AG20443 (cell line): ENCODE measurements at regions not wholly inside any gene's neighbourhood (a gene's known extent, or its start where the extent isn't known, plus 50 kb on each side); places are given as distances from the start of the nearest gene placed in this dataset.
A peak's percentile ranks its signal among the peaks of the same experiment; 100 is the strongest.
"Not testable (repeated sequence)": the region's sequence is repeated elsewhere in the genome, so short reads cannot be mapped to it uniquely, and the experiment has no call there.

Experiments used
- DNase-seq: peaks from one replicate; pipeline ENCODE4 v3.0.0; 2012; ENCODE audit warnings: low spot score, mixed read lengths

DNA sequence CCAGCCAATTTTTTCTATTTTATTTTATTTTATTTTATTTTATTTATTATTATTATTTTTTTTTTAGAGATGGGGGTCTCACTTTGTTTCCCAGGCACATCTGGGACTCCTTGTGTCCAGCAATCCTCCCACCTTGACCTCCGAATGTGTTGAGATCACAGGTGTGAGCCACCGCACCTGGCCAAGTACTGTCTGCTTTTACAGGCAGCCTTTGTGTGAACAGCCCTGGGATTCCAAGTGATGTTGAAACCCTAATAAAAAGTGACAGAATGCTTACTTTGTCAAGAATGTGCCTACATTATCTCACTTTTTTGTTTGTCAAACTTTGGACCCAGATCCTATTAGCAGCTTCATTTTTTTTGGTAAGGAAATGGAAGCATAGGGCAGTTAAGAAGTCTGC, 220.1 kb upstream of the EDNRB start:
- no peak for DNase-seq

DNA sequence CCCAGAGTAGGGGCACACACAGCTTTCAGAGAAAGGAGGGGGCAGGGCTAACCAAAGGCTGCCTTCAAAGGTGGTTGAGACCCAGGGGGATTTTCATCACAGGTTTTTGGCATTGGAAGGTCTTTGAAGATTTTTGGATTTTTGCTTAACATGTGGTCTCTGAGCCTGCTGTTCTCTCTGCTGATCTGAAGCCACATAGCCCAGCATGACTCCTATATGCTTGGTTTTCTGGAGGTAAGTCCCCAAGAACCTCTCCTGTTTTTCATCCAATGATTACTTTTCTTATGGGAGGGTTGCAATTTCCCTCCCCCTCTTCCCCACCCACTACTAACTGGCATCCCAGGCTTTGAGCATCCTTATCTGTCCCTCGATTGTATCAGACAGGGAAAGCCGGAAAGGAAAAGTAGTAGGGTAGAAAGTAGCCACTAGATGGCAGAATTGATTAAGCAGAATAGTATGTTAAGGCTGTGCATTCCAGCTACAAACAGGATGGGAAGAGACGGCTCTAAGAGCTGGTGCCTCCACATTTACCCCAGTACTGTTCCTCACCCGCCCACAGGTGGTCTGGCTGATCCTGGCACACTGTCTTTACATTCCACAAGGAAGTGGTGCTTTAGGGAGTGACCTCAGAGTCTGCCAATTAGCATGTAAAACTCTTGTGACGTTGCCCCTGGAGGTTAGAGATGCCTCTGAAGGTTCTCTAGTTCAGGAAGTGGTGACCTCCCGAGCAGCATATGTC, 218.9 kb upstream of the EDNRB start:
- DNase-seq, result peak; percentile 73

DNA sequence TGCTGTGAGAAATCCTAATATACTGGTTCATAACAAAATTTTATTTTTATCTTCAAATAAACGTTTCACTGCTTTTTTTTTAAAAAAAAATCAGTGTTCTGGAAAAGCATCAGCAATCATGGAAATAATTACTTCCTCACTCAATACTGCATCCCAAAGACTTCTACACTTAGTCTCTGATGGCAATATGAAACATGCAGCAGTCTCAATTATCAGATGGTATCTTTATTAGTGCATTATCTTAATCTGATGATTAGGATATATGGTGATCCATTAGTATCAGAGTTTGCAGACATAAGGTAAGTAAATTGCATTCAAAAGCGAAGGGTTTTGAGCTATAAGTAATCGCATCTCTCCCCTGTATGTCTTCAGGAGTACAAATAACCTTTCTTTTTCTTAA, 218.3 kb upstream of the EDNRB start:
- no peak for DNase-seq

DNA sequence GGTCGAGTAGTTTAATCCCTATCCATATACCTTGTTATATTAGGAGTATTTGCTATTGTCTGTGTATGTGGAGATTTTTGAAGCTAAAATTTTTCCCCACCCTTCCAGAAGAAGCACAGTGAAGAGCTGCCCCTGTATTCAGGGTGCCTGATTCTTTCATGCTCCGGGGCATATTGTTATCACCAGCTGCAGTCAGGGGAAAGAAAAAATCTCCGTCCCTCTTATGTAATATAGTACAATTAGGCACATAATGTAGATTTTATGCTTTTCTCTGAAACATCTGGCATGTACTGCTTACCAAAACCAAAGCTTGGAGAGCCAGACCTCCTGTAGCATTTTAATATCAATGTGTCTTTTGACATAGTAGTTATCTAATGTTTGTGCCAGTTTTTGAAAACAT, 214.9 kb upstream of the EDNRB start:
- DNase-seq, result no peak

- DNase-seq, result no peak
These were observed 213.2 kb upstream of the EDNRB start for GRCh38 chr13:78131811-78132210.

DNA sequence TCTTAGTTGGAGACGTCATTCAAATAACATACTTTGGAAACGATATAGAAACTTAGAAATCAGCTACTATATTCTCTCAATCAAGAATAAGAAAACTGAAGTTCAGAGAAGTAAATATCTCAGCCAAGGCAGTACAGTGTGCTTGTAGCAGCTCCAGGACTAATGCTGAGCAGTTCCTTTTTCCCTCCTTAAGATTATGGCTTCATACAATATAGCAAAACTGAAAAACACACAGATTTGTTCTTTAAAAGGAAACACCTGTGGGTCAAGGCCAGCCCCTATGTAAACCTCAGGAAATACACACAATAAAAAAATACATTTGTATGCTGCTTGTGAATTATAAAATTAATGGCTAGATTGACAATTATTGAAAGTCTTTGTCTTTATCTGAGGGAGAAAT, 212.7 kb upstream of the EDNRB start:
- no peak for DNase-seq

DNA sequence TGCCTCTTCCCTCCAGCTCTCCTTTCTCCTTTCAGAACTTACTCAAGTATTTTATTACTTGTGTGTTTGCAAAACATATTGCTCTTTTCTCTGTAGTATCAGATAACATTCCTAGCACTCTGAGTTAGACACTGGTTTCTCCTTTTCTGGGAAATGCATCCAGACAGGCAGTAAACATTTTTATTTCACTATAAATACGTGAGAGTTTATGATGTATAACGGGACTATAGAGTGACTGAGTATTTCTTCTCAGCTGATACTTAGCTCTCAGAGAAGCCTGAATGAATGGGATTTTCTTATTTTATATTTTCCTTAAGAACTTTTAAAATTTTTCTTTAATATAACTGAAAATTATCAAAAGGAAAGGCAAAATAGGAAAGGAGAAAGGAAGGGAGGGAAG, 211.2 kb upstream of the EDNRB start:
- no peak for DNase-seq

GRCh38 chr13:78129359-78129758, 210.7 kb upstream of the EDNRB start:
- DNase-seq, result no peak

DNA sequence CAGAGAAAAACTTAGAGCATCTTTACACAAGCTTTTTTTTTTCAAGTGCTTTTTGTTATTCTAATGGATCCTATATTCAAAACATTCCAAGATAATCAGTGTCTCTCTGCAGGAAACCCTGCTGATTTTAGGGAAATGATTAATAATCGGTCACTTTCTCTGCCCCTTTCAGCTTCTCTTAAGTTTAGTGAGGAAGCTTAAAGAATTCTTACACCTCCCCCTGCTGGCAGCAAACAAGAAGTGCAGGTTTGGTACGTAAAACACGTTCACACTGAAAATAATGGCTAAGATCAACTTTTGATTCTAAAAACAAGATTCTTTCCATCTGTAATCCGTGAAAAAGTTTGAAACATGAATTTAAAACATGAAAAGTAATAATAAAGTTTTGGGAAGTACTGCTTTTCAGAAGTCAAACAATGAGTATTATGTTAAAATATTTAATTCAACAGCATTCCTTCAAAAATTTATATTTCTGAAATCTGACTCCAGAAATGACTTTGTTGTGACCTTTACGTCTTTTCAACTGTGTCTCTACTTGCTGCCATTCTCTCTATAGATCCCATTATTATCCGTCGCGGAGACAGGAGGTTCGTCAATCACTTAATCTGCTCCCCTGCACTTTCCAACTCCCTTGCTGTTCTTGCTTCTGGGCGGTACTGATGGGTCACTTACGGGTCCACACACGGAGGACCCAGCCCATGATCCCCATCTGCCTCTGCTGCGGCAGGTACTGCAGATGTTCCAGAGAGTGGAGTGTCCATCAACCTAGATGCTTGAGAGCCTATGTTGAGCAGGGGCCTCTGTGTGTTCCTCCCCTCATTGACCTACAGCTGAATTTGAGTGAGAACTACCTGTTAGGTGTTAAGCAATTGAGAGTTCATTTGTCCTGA, 203.1 kb upstream of the EDNRB start:
- peak; percentile 45 for DNase-seq

- no peak for DNase-seq
These were observed 202.4 kb upstream of the EDNRB start for GRCh38 chr13:78121001-78121400.

DNA sequence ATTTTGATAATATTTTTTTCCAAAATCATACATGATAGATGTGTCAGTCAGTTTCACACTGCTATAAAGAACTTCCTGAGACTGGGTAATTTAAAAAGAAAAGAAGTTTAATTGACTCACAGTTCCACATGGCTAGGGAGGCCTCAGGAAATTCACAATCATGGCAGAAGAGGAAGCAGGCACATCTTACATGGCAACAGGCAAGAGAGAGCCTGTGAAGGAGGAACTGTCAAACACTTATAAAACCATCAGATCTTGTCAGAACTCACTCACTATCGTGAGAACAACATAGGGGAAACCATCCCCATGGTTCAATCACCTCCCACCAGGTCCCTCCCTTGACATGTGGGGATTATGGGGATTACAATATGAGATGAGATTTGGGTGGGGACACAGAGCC, 201.5 kb upstream of the EDNRB start:
- not testable (repeated sequence) for DNase-seq

GRCh38 chr13:78117070-78117469, 198.4 kb upstream of the EDNRB start:
- DNase-seq, result not testable (repeated sequence)

DNA sequence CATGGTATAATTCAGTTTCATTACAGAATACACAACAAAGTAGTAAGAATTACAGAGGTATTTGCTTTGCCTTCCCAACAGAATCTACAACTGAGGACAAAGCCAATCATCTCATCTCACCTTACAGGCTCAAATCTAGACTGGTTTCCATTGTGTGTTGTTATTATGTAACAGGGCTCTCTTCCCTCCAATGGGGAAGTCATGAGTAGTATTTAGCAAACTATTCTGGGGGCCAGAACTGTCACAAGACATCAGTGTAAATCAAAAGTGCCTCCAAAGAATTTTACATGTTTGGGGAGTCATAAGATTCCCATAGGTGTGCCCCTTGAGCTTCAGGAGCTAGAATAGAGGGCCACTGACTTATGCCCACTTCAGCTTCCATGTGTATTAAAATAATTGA, 187.0 kb upstream of the EDNRB start:
- DNase-seq, result no peak

GRCh38 chr13:78103936-78104335, 185.3 kb upstream of the EDNRB start:
- no peak for DNase-seq

- DNase-seq, result no peak
These were observed 184.1 kb upstream of the EDNRB start for GRCh38 chr13:78102741-78103140.

GRCh38 chr13:78102121-78102677, 183.6 kb upstream of the EDNRB start:
- peak; percentile 70 for DNase-seq

GRCh38 chr13:78100486-78100885, 181.9 kb upstream of the EDNRB start:
- DNase-seq, result no peak

- no peak for DNase-seq
These were observed 179.6 kb upstream of the EDNRB start for GRCh38 chr13:78098249-78098648.

- no peak for DNase-seq
These were observed 177.6 kb upstream of the EDNRB start for GRCh38 chr13:78096221-78096620.

DNA sequence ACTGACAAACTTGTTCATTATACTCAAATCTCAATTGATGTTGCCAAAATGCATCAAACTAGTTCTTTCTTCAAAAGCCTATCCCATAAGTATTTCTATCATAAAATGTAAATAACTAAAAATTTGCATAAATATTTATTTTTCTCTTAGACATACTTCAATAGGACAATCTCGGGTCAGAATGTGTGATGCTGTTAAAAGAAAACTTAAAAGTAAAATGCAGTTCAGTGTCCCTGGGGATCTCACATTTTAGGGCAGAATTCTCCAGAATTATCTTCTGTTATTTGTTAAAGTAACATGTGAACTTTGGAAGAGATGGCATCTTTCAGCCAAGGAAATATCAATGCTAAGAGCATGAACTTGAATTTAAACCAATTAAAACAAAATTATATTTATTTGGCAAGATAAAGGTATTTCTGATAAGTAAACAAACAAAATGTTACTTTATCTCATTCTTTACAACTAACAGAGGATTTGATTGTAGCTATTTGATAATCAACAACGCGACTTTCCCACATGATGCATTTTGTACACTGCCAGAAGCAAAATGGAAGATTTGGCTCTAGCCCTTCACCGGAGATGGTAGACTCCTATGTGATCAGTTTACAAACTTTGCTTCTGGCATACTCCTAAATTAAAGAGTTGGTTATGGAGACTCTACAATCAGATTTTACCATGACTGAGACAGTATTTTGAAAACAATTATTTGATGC, 169.5 kb upstream of the EDNRB start:
- no peak for DNase-seq

- DNase-seq, result no peak
These were observed 167.0 kb upstream of the EDNRB start for GRCh38 chr13:78085434-78086225.

DNA sequence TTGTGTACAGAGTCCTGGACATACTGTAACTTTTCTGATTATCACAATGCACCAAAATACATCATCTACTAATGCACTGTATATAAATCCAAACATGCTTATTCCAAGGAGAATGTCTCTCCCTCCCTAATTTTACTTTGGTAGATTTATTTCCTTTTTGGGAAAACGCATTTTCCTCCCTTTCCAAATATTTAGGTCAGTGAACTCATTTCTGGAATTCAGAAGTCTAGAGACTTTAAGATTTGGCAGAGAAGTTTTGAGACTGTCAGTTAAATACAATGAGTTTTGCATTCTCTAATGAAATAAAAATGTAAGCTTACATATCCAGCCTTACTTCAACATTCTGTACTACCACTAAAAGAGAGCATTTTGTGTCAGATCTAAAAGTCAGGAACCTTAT, 165.8 kb upstream of the EDNRB start:
- DNase-seq, result no peak
